HFFc6 (cell line): ENCODE measurements at regions not wholly inside any gene's neighbourhood (a gene's known extent, or its start where the extent isn't known, plus 50 kb on each side); places are given as distances from the start of the nearest gene placed in this dataset.
A peak's percentile ranks its signal among the peaks of the same experiment; 100 is the strongest.

ENCODE experiments used
- DNase-seq: peaks from one replicate; pipeline ENCODE4 v3.0.0-alpha.2; 2018
- H3K27ac Mint-ChIP-seq: 2 replicates; pipeline ENCODE4 v1.8.0; 2020; ENCODE audit warnings: mild to moderate bottlenecking, mixed read lengths
- H3K27me3 Mint-ChIP-seq: 2 replicates; pipeline ENCODE4 v1.8.0; 2021; ENCODE audit warnings: mild to moderate bottlenecking, moderate library complexity, mixed read lengths; ENCODE audit not compliant: insufficient read depth
- H3K36me3 Mint-ChIP-seq: 2 replicates; pipeline ENCODE4 v1.8.0; 2021; ENCODE audit warnings: low read depth, mixed read lengths
- H3K4me1 Mint-ChIP-seq: 2 replicates; pipeline ENCODE4 v1.8.0; 2020; ENCODE audit warnings: low read depth, mixed read lengths
- H3K4me3 Mint-ChIP-seq: 2 replicates; pipeline ENCODE4 v1.8.0; 2020; ENCODE audit warnings: mild to moderate bottlenecking, moderate library complexity, mixed read lengths
- H3K9me3 Mint-ChIP-seq: 2 replicates; pipeline ENCODE4 v1.8.0; 2020; ENCODE audit warnings: mild to moderate bottlenecking, mixed read lengths
- CTCF ChIP-seq: fragments of 200-600 bp; sonication (generic); IDR thresholded peaks from 2 replicates; pipeline ENCODE4 v1.5.0; 2021; ENCODE audit warnings: antibody characterized with exemption, mild to moderate bottlenecking

DNA sequence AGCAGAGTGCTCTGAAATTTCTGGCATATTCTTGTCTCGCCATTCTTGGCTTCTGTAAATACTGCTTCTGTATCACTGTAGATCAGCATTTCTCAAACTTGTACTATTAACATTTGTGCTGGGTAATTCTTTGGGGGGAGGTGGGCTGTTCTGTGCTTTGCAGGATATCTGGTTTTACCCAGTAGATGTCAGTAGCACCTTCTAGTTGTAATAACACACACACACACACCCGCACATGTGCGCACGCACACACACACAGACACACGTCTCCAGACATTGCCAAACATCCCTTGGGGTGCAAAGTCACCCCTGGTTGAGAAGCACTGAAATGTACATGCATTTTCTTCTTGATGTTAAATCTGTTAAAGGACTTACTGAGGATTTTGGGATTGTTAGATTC is 304.1 kb downstream of the MAT2B start:
- Mint-ChIP-seq H3K27me3 (no peaks in the 10 kb centered on the region), H3K4me1 (peaks cover 23% of the 10 kb centered on the region; the same call in 1 of the 2 replicates), H3K27ac (no peak overlapping the region), H3K36me3 (no peaks in the 10 kb centered on the region), H3K4me3 (no peak overlapping the region), H3K9me3 (no peaks in the 10 kb centered on the region)
- no peak for TF ChIP-seq CTCF
- DNase-seq = no peak

DNA sequence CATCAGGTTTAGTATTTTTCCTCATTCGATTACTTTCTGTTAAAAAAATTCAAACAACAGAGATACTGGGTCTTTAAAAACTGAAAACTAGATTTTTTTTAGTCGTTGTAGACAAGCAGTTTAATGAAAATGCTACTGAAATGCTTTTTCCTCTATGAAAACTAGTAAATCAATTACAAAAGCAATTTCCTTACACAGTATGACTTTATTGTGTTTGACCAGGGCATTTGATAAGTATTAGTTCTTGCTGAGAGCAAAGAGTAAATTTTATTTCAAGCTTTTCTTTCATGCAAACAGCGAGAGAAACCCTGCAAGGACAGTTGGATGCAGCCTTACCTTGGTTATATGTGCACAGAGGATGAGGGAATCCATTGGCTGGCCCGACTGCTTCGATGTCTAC is 308.5 kb downstream of the MAT2B start:
- Mint-ChIP-seq H3K9me3 (no peaks in the 10 kb centered on the region; the same call in 1 of the 2 replicates), H3K36me3 (peaks cover 5% of the 10 kb centered on the region; the same call in 1 of the 2 replicates)

GRCh38 chr5:163815240-163815791 is 309.9 kb downstream of the MAT2B start:
- DNase-seq = no peak
- H3K36me3 Mint-ChIP-seq = peaks cover 5% of the 10 kb centered on the region; the same call in 1 of the 2 replicates

More for the DNA sequence above, 308.5 kb downstream of the MAT2B start:
- Mint-ChIP-seq H3K27ac (no peak overlapping the region), H3K4me1 (peaks cover 30% of the 10 kb centered on the region; the same call in 1 of the 2 replicates), H3K27me3 (no peaks in the 10 kb centered on the region; the same call in 1 of the 2 replicates), H3K4me3 (no peak overlapping the region)
- TF ChIP-seq CTCF = no peak
- no peak for DNase-seq

DNA sequence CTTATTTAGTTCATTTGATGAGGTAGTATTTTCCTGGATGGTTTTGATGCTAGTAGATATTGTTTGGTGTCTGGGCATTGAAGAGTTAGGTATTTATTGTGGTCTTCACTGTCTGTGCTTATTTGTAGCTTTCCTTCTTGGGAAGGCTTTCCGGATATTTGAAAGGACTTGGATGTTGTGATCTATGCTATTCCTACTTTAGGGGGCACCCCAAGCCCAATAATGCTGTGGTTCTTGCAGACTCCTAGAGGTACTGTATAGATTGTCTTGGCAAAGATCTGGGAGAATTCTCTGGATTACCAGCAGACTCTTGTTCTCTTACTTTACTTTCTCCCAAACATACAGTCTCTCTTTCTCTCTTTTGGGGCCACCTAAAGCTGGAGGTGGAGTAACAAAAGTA is 315.7 kb downstream of the MAT2B start:
- no peaks in the 10 kb centered on the region; the same call in 1 of the 2 replicates for H3K4me1 Mint-ChIP-seq
- TF ChIP-seq CTCF = peak; percentile 26; the same call in 1 of the 2 replicates
- H3K4me3 Mint-ChIP-seq = no peak overlapping the region
- H3K9me3 Mint-ChIP-seq = peaks cover 6% of the 10 kb centered on the region
- H3K27me3 Mint-ChIP-seq = no peaks in the 10 kb centered on the region; the same call in 1 of the 2 replicates
- H3K36me3 Mint-ChIP-seq = peaks cover 5% of the 10 kb centered on the region; the same call in 1 of the 2 replicates
- H3K27ac Mint-ChIP-seq = no peak overlapping the region
- DNase-seq = no peak

More at GRCh38 chr5:163815240-163815791, 309.9 kb downstream of the MAT2B start:
- no peak for TF ChIP-seq CTCF
- Mint-ChIP-seq H3K27ac (no peak overlapping the region), H3K9me3 (no peaks in the 10 kb centered on the region; the same call in 1 of the 2 replicates), H3K4me3 (no peak overlapping the region), H3K27me3 (no peaks in the 10 kb centered on the region; the same call in 1 of the 2 replicates), H3K4me1 (peaks cover 24% of the 10 kb centered on the region; the same call in 1 of the 2 replicates)

DNA sequence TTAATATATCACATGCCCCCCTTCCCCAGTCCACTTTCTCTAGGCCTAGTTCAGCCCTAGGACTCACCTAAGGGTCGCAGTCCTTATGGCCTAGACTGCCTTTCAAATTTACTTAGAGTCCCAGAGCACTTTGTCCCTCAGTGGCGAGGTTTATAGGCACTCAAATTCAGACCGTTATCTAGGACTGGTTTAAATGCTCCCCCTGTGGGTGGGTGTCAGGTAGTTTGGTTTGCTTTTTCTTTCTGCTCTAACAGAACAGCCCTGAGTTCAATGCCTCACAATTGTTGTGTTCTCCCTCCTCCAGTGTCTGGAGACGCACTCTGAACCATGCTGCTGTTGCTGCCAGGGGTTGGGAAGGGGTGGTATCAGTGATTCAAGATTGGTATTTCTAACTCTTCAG is 317.1 kb downstream of the MAT2B start:
- TF ChIP-seq CTCF = no peak
- Mint-ChIP-seq H3K36me3 (no peaks in the 10 kb centered on the region; the same call in 1 of the 2 replicates), H3K27ac (no peak overlapping the region), H3K4me3 (no peak overlapping the region), H3K9me3 (peaks cover 6% of the 10 kb centered on the region; the same call in 1 of the 2 replicates), H3K27me3 (no peaks in the 10 kb centered on the region; the same call in 1 of the 2 replicates), H3K4me1 (no peaks in the 10 kb centered on the region; the same call in 1 of the 2 replicates)
- no peak for DNase-seq
